DOHH2 (cell line): ENCODE measurements at regions not wholly inside any gene's neighbourhood (a gene's known extent, or its start where the extent isn't known, plus 50 kb on each side); places are given as distances from the start of the nearest gene placed in this dataset.

Experiments
- EZH2phosphoT487 ChIP-seq: fragments of 200-600 bp; sonication (generic); IDR thresholded peaks from 2 replicates; pipeline ENCODE4 v1.6.1; 2017; ENCODE audit warnings: borderline replicate concordance, mild to moderate bottlenecking, antibody characterized with exemption, low read length, moderate library complexity, mixed read lengths
- TF ChIP-seq, protein P1 (sequence below): fragments of 200-600 bp; sonication (generic); IDR thresholded peaks from one replicate; pipeline ENCODE4 v1.5.1; 2014; ENCODE audit warnings: antibody characterized with exemption, mild to moderate bottlenecking, low read depth, low read length; ENCODE audit not compliant: poor library complexity, severe bottlenecking

DNA sequence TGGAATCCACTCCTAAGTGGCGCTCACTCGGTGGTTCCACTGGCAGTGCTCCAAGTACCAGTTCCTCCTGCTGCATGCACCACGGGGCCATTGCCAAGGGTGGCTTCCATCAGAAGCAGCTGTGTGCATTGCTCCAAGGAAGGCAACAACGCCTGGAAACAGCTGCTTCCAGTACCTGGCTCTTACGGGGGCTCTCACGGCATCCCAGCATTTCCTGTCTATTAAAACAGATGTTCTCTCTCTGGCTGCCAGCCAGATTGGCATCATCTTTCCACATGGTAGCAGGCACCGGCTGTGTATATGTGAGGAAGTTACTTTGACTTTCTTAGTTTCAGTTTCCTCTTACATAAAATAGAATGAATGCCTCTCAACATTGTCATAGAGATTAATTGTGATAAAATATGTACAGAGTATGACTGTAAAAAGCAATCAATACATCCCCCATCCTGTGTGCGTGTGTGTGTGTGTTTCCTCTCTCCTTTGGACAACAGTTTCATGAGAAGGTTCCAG is 84.9 kb downstream of the CMPK2 start:
- TF ChIP-seq, protein P1, sequence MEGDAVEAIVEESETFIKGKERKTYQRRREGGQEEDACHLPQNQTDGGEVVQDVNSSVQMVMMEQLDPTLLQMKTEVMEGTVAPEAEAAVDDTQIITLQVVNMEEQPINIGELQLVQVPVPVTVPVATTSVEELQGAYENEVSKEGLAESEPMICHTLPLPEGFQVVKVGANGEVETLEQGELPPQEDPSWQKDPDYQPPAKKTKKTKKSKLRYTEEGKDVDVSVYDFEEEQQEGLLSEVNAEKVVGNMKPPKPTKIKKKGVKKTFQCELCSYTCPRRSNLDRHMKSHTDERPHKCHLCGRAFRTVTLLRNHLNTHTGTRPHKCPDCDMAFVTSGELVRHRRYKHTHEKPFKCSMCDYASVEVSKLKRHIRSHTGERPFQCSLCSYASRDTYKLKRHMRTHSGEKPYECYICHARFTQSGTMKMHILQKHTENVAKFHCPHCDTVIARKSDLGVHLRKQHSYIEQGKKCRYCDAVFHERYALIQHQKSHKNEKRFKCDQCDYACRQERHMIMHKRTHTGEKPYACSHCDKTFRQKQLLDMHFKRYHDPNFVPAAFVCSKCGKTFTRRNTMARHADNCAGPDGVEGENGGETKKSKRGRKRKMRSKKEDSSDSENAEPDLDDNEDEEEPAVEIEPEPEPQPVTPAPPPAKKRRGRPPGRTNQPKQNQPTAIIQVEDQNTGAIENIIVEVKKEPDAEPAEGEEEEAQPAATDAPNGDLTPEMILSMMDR: no peak
- TF ChIP-seq EZH2phosphoT487: no peak
